BJ (cell line): ENCODE measurements at regions not wholly inside any gene's neighbourhood (a gene's known extent, or its start where the extent isn't known, plus 50 kb on each side); places are given as distances from the start of the nearest gene placed in this dataset.

ENCODE experiments used
- CTCF ChIA-PET: fragments of 350-600 bp; formaldehyde crosslinking; extraction: SDS; loops from one replicate; lab custom pipeline; 2021; ENCODE audit warnings: antibody characterized with exemption, inconsistent platforms; lab: Yijun Ruan, JAX
- POLR2A ChIA-PET: fragments of 300-600 bp; sonication (Branson Sonifier 250); formaldehyde crosslinking; extraction: SDS; loops from one replicate; lab custom pipeline; 2021; ENCODE audit warnings: antibody characterized with exemption; lab: Charles Lee
- DNase-seq: peaks from one replicate; pipeline ENCODE4 v3.0.0-alpha.2; 2011; ENCODE audit warnings: low read depth
- H3K27me3 ChIP-seq: 2 replicates; pipeline ENCODE4 v1.6.0; 2011; ENCODE audit warnings: low read length; ENCODE audit not compliant: control insufficient read depth, insufficient read depth
- H3K36me3 ChIP-seq: 2 replicates; pipeline ENCODE4 v1.5.1; 2011; ENCODE audit warnings: low read length; ENCODE audit not compliant: control insufficient read depth, insufficient read depth
- H3K4me3 ChIP-seq: 2 replicates; pipeline ENCODE4 v1.5.1; 2011; ENCODE audit warnings: low read depth, mild to moderate bottlenecking, control low read depth, low read length
- CTCF ChIP-seq: IDR thresholded peaks from 2 replicates; pipeline ENCODE4 v1.5.1; 2011; ENCODE audit warnings: low read depth, mild to moderate bottlenecking, control low read depth, inconsistent platforms, low read length, moderate library complexity; ENCODE audit not compliant: insufficient read depth

GRCh38 chr15:47212222-47213010 lies 504.9 kb upstream of the SEMA6D start:
- no peaks in the 10 kb centered on the region for H3K36me3 ChIP-seq
- TF ChIP-seq CTCF: no peak
- H3K4me3 ChIP-seq: no peak overlapping the region
- ChIA-PET POLR2A (no interaction called here), CTCF (no interaction called here)
- no peaks in the 10 kb centered on the region for H3K27me3 ChIP-seq
- no peak for DNase-seq

- POLR2A ChIA-PET: no interaction called here
- TF ChIP-seq CTCF: no peak
Observed at GRCh38 chr15:47213883-47214282, 503.4 kb upstream of the SEMA6D start.

GRCh38 chr15:47218295-47218694 lies 499.0 kb upstream of the SEMA6D start:
- CTCF ChIA-PET: interaction anchor here (2.0 kb wide), 1 partner anchor 769 kb away, joined by 8 read pairs; no protein-coding TSS in a partner anchor
- POLR2A ChIA-PET: no interaction called here

More at GRCh38 chr15:47213883-47214282, 503.4 kb upstream of the SEMA6D start:
- Histone ChIP-seq H3K36me3 (no peaks in the 10 kb centered on the region), H3K4me3 (no peak overlapping the region), H3K27me3 (no peaks in the 10 kb centered on the region)
- DNase-seq: no peak
- CTCF ChIA-PET: no interaction called here

GRCh38 chr15:47244361-47244760 lies 472.9 kb upstream of the SEMA6D start:
- no peak for TF ChIP-seq CTCF
- no peaks in the 10 kb centered on the region for H3K36me3 ChIP-seq
- CTCF ChIA-PET: interaction anchor here (0.6 kb wide), 1 partner anchor 29 kb away, joined by 3 read pairs; no protein-coding TSS in a partner anchor
- H3K4me3 ChIP-seq: no peak overlapping the region
- DNase-seq: no peak
- H3K27me3 ChIP-seq: no peaks in the 10 kb centered on the region
- POLR2A ChIA-PET: no interaction called here

More at GRCh38 chr15:47218295-47218694, 499.0 kb upstream of the SEMA6D start:
- TF ChIP-seq CTCF: no peak
- no peaks in the 10 kb centered on the region for H3K36me3 ChIP-seq
- H3K4me3 ChIP-seq: no peak overlapping the region
- DNase-seq: no peak
- no peaks in the 10 kb centered on the region for H3K27me3 ChIP-seq

GRCh38 chr15:47246317-47246716 lies 471.0 kb upstream of the SEMA6D start:
- no peak for TF ChIP-seq CTCF
- ChIA-PET POLR2A (no interaction called here), CTCF (no interaction called here)
- Histone ChIP-seq H3K27me3 (no peaks in the 10 kb centered on the region), H3K36me3 (no peaks in the 10 kb centered on the region), H3K4me3 (no peak overlapping the region)
- no peak for DNase-seq
